OCI-LY1 (cell line): ENCODE measurements at regions not wholly inside any gene's neighbourhood (a gene's known extent, or its start where the extent isn't known, plus 50 kb on each side); places are given as distances from the start of the nearest gene placed in this dataset.

ENCODE experiments used
- H2AFZ ChIP-seq: fragments of 200-600 bp; sonication (generic), shearing (Covaris generic); 2 replicates; pipeline ENCODE4 v1.6.0; 2014; ENCODE audit warnings: antibody characterized with exemption, mild to moderate bottlenecking, low read length
- H3F3A ChIP-seq: fragments of 200-600 bp; sonication (generic), shearing (Covaris generic); 2 replicates; pipeline ENCODE4 v1.6.0; 2014; ENCODE audit warnings: mild to moderate bottlenecking, antibody characterized with exemption, low read length, moderate library complexity; ENCODE audit not compliant: insufficient read depth
- H3K27ac ChIP-seq: fragments of 200-600 bp; sonication (generic); 2 replicates; pipeline ENCODE4 v1.5.1; 2014; ENCODE audit warnings: low read length, mixed run types, mild to moderate bottlenecking, low read depth; ENCODE audit not compliant: poor library complexity, severe bottlenecking
- H3K27me3 ChIP-seq: fragments of 200-600 bp; sonication (generic); 2 replicates; pipeline ENCODE4 v1.6.0; 2014; ENCODE audit warnings: antibody characterized with exemption, mild to moderate bottlenecking, low read length, moderate library complexity; ENCODE audit not compliant: insufficient read depth
- H3K36me3 ChIP-seq: fragments of 200-600 bp; sonication (generic); 2 replicates; pipeline ENCODE4 v1.6.1; 2014; ENCODE audit warnings: mild to moderate bottlenecking, antibody characterized with exemption, low read length, moderate library complexity, mixed read lengths; ENCODE audit not compliant: insufficient read depth
- H3K4me1 ChIP-seq: fragments of 200-600 bp; sonication (generic); 2 replicates; pipeline ENCODE4 v1.5.1; 2014; ENCODE audit warnings: mild to moderate bottlenecking, low read length, moderate library complexity; ENCODE audit not compliant: insufficient read depth, severe bottlenecking
- H3K4me2 ChIP-seq: fragments of 200-600 bp; sonication (generic), shearing (Covaris generic); 2 replicates; pipeline ENCODE4 v1.6.1; 2014; ENCODE audit warnings: low read length
- H3K4me3 ChIP-seq: fragments of 200-600 bp; sonication (generic); 2 replicates; pipeline ENCODE4 v1.5.1; 2014; ENCODE audit warnings: low read length, low read depth, mild to moderate bottlenecking, mixed read lengths; ENCODE audit not compliant: poor library complexity, severe bottlenecking
- H3K79me2 ChIP-seq: fragments of 200-600 bp; shearing (Covaris generic); 2 replicates; pipeline ENCODE4 v1.6.1; 2016; ENCODE audit warnings: mixed run types, low read length, mixed read lengths; ENCODE audit not compliant: insufficient read depth
- H3K9ac ChIP-seq: fragments of 200-600 bp; sonication (generic), shearing (Covaris generic); 2 replicates; pipeline ENCODE4 v1.6.1; 2014; ENCODE audit warnings: mild to moderate bottlenecking, low read length, mixed read lengths
- H3K9me2 ChIP-seq: fragments of 200-600 bp; sonication (generic), shearing (Covaris generic); 2 replicates; pipeline ENCODE4 v1.6.1; 2014; ENCODE audit warnings: low read depth, mild to moderate bottlenecking, low read length, mixed read lengths
- H3K9me3 ChIP-seq: fragments of 200-600 bp; shearing (Covaris generic); 2 replicates; pipeline ENCODE4 v1.6.1; 2014; ENCODE audit warnings: low read length, mixed read lengths
- H4K20me1 ChIP-seq: fragments of 200-600 bp; sonication (generic), shearing (Covaris generic); 2 replicates; pipeline ENCODE4 v1.6.0; 2016; ENCODE audit warnings: mild to moderate bottlenecking, low read length; ENCODE audit not compliant: insufficient read depth
- EZH2 ChIP-seq: fragments of 200-600 bp; sonication (generic), shearing (Covaris generic); IDR thresholded peaks from 2 replicates; pipeline ENCODE4 v1.8.0; 2017; ENCODE audit warnings: borderline replicate concordance, mixed run types, mild to moderate bottlenecking, antibody characterized with exemption, low read length, moderate library complexity, mixed read lengths
- TF ChIP-seq, protein P1 (sequence below): fragments of 200-600 bp; sonication (generic), shearing (Covaris generic); IDR thresholded peaks from 2 replicates; pipeline ENCODE4 v1.5.1; 2017; ENCODE audit warnings: mild to moderate bottlenecking, antibody characterized with exemption, low read length, moderate library complexity, mixed read lengths

DNA sequence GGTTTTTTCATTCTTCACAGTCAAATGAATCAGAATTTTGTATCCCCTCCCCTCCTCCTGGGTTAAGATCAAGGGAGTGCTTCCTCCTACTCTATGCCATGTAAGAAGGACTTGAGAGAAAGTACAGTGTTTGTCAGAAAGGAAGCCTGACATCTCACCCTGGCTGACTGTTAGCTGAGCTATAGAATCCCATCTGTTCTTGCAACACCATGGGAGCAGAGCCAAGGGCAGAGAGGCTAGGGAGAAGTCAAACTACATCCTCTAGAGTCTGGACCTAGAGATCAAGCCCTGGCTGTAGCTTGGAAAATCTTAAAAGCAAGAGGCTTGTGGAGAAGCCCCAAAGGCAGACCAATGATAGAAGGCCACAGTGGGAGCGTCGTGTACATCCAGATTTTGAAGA lies 145.9 kb downstream of the OLFM4 start:
- Histone ChIP-seq H3K9me2 (no peaks in the 10 kb centered on the region), H2AFZ (no peak overlapping the region), H3K79me2 (no peaks in the 10 kb centered on the region), H4K20me1 (no peaks in the 10 kb centered on the region), H3K36me3 (no peaks in the 10 kb centered on the region), H3F3A (no peaks in the 10 kb centered on the region), H3K4me2 (no peak overlapping the region), H3K27ac (no peak overlapping the region), H3K27me3 (no peaks in the 10 kb centered on the region), H3K4me1 (no peaks in the 10 kb centered on the region), H3K4me3 (no peak overlapping the region), H3K9me3 (no peaks in the 10 kb centered on the region), H3K9ac (no peak overlapping the region)
- TF ChIP-seq EZH2: no peak
- TF ChIP-seq, protein P1, sequence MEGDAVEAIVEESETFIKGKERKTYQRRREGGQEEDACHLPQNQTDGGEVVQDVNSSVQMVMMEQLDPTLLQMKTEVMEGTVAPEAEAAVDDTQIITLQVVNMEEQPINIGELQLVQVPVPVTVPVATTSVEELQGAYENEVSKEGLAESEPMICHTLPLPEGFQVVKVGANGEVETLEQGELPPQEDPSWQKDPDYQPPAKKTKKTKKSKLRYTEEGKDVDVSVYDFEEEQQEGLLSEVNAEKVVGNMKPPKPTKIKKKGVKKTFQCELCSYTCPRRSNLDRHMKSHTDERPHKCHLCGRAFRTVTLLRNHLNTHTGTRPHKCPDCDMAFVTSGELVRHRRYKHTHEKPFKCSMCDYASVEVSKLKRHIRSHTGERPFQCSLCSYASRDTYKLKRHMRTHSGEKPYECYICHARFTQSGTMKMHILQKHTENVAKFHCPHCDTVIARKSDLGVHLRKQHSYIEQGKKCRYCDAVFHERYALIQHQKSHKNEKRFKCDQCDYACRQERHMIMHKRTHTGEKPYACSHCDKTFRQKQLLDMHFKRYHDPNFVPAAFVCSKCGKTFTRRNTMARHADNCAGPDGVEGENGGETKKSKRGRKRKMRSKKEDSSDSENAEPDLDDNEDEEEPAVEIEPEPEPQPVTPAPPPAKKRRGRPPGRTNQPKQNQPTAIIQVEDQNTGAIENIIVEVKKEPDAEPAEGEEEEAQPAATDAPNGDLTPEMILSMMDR: no peak

DNA sequence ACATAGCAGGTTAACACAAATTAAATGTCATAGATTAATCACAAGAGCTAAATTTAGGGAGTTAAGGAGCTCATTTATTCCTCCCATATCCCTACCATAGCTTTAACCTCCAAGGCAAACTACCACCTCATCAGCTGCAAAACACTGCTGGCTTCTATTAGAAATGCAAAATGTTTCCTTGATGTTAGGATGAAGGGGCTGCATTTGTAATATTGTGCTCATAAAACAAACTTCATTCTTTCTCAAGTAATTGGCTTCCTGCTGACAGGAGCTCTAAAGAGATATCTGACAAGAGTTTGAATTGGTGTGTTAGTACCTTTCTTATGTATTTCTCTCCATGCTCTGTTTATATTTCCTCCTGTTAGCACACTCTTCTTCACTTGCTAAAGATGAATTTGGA lies 152.1 kb downstream of the OLFM4 start:
- no peaks in the 10 kb centered on the region for H3K27me3 ChIP-seq
- H4K20me1 ChIP-seq: no peaks in the 10 kb centered on the region
- no peak overlapping the region for H2AFZ ChIP-seq
- H3K79me2 ChIP-seq: no peaks in the 10 kb centered on the region
- H3K4me1 ChIP-seq: no peaks in the 10 kb centered on the region
- H3K9me2 ChIP-seq: no peaks in the 10 kb centered on the region
- H3K27ac ChIP-seq: no peak overlapping the region
- TF ChIP-seq, protein P1: no peak
- TF ChIP-seq EZH2: no peak
- H3K9ac ChIP-seq: no peak overlapping the region
- no peak overlapping the region for H3K4me3 ChIP-seq
- H3F3A ChIP-seq: no peaks in the 10 kb centered on the region
- H3K36me3 ChIP-seq: no peaks in the 10 kb centered on the region
- H3K9me3 ChIP-seq: no peaks in the 10 kb centered on the region
- no peak overlapping the region for H3K4me2 ChIP-seq

DNA sequence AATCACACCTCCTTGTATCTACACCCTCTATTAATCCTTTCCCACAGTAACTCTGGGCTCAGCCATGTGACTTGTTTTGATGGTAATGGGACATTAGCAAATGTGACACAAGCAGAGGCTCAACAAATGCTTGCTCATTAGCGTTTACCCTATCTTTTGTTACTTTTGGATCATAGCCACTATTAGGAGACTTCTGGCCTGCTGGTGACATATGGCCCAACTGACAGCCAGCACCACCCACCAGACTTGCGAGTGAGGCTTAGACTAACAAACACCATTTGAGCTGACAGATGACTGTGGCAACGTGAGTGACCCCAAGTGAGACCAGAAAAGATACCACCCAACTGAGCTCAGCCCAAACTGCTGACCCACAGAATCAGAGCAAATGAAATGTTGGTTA lies 154.1 kb downstream of the OLFM4 start:
- no peaks in the 10 kb centered on the region for H3K4me1 ChIP-seq
- H3K27me3 ChIP-seq: no peaks in the 10 kb centered on the region
- H3F3A ChIP-seq: no peaks in the 10 kb centered on the region
- H3K9me2 ChIP-seq: no peaks in the 10 kb centered on the region
- no peaks in the 10 kb centered on the region for H3K36me3 ChIP-seq
- TF ChIP-seq, protein P1: no peak
- TF ChIP-seq EZH2: no peak
- H3K4me2 ChIP-seq: no peak overlapping the region
- H4K20me1 ChIP-seq: no peaks in the 10 kb centered on the region
- H3K27ac ChIP-seq: no peak overlapping the region
- H3K79me2 ChIP-seq: no peaks in the 10 kb centered on the region
- H3K9me3 ChIP-seq: no peaks in the 10 kb centered on the region
- H3K9ac ChIP-seq: no peak overlapping the region
- no peak overlapping the region for H2AFZ ChIP-seq
- H3K4me3 ChIP-seq: no peak overlapping the region
